ENCODE measurements at regions not wholly inside any gene's neighbourhood (a gene's known extent, or its start where the extent isn't known, plus 50 kb on each side); places are given as distances from the start of the nearest gene placed in this dataset.

DNA sequence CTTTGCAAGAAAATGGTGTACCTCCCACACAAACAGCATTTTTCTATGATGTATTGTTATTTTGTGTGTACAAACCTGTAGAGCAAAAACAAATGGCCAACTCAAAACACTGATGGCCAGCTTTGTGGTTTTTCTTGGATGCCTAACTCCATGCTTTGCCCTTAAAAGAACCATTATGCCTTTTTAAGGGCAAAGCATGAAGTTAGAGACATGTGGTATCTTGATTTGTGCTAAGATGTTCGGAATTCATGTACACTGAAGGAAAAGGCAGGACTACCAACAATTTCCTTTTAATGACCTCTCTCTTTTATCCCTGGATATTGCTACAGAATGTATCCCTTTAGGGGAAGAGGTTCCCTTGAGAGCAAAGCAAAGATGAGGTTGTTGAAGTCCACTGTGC, 273.6 kb downstream of the SCG2 start:
- TF ChIP-seq CTCF (IDR thresholded peaks at IDR 0.05; ENCODE audit: insufficient read depth, low read length) (no peak), SPI1 (IDR thresholded peaks at IDR 0.05; ENCODE audit: borderline replicate concordance, low read depth) (no peak)
